Right lobe of liver (tissue), 6 donors: ENCODE measurements at regions not wholly inside any gene's neighbourhood (a gene's known extent, or its start where the extent isn't known, plus 50 kb on each side); places are given as distances from the start of the nearest gene placed in this dataset.

Source experiments
- ATAC-seq, 4 donors: fragments of 200-7000 bp; cut with Tn5 transposase; one replicate each; pipeline ENCODE4 v1.9.1; 2020; ENCODE audit warnings: mild to moderate bottlenecking in 4 of 4, moderate library complexity in 4 of 4
- DNase-seq, 3 donors: peaks; one replicate each; pipeline ENCODE4 v3.0.0-alpha.2; 2020
- H3K27ac ChIP-seq, 3 donors: fragments of 200-600 bp; one replicate each; pipeline ENCODE4 v1.8.0; 2022
- H3K27me3 ChIP-seq, 2 donors: fragments of 200-600 bp; one replicate each; pipeline ENCODE4 v1.8.0; 2022
- H3K36me3 ChIP-seq, 4 donors: fragments of 200-600 bp; sonication (generic) in 1 of 4; one replicate each; pipeline versions ENCODE4 v1.5.1 to v1.8.0; 2017 to 2022; ENCODE audit warnings: control low read depth in 1 of 4
- H3K4me1 ChIP-seq, 4 donors: fragments of 200-600 bp; sonication (generic) in 1 of 4; one replicate each; pipeline versions ENCODE4 v1.5.1 to v1.8.0; 2017 to 2022; ENCODE audit warnings: control low read depth in 1 of 4
- H3K4me3 ChIP-seq, 3 donors: fragments of 200-600 bp; one replicate each; pipeline ENCODE4 v1.8.0; 2022
- H3K9me3 ChIP-seq, 4 donors: fragments of 200-600 bp; sonication (generic) in 1 of 4; one replicate each; pipeline versions ENCODE4 v1.5.1 to v1.8.0; 2017 to 2022; ENCODE audit warnings: control low read depth in 1 of 4
- CTCF ChIP-seq, 4 donors: fragments of 200-600 bp in 3 of 4; fragments of 450-650 bp in 1 of 4; IDR thresholded peaks; one replicate each; pipeline versions ENCODE4 v1.5.1 to v1.8.0; 2016 to 2022; ENCODE audit warnings: antibody characterized with exemption in 4 of 4, mild to moderate bottlenecking in 2 of 4
- POLR2A ChIP-seq: fragments of 450-650 bp; IDR thresholded peaks from one replicate; pipeline ENCODE4 v1.6.1; 2017; ENCODE audit warnings: antibody characterized with exemption, mild to moderate bottlenecking
- WGBS: methylation state at CpG from one replicate; pipeline ENCODE4 v1.1.6; 2018; ENCODE audit warnings: low coverage, low lambda C conversion rate; ENCODE audit not compliant: insufficient coverage; ENCODE audit errors: missing lambda C conversion rate; 5-methylcytosine and 5-hydroxymethylcytosine counted together
- intact Hi-C, 2 donors: fragments of 100-400 bp; cut with DNase I; formaldehyde crosslinking; loops; one replicate each; pipeline versions ENCODE4 v1.11.2 to v1.14.1; 2022
- donor health status: DM: no; HTN: yes; CAD: no.
- donor health status: DM: no; HTN: no; CAD: no.
- donor health status: DM: no; HTN: no; CAD: no.
- donor health status: DM: no; HTN: yes; CAD: no.
- donor health status: DM: no; HTN: yes; CAD: no.

GRCh38 chr15:24772266-24772665, 96.7 kb downstream of the NPAP1 start:
- H3K27ac ChIP-seq: no peak overlapping the region
- DNase-seq: no peak
- no peak for ATAC-seq

GRCh38 chr15:24772686-24773373, 97.3 kb downstream of the NPAP1 start:
- intact Hi-C loops: no loop called here

More at GRCh38 chr15:24772266-24772665, 96.7 kb downstream of the NPAP1 start:
- no peak for TF ChIP-seq POLR2A
- no peak for TF ChIP-seq CTCF (IDR thresholded peaks at IDR 0.05)
- no peaks in the 10 kb centered on the region for H3K27me3 ChIP-seq
- H3K36me3 ChIP-seq: no peaks in the 10 kb centered on the region
- intact Hi-C loops: no loop called here
- WGBS: 18% methylated on average over 6 of the region's 6 CpGs
- peak overlapping the region in 1 of 3 donors; percentile 56 for H3K4me3 ChIP-seq
- H3K4me1 ChIP-seq: no peaks in the 10 kb centered on the region
- H3K9me3 ChIP-seq: peaks cover 0 to 7% (median 0%) of the 10 kb centered on the region in 4 donors

GRCh38 chr15:24777307-24777706, 101.7 kb downstream of the NPAP1 start:
- ATAC-seq (no peak), DNase-seq (no peak)
- H3K27me3 ChIP-seq: no peaks in the 10 kb centered on the region
- no peak overlapping the region for H3K4me3 ChIP-seq
- TF ChIP-seq CTCF (IDR thresholded peaks at IDR 0.05): no peak
- TF ChIP-seq POLR2A: no peak
- no peak overlapping the region for H3K27ac ChIP-seq
- H3K9me3 ChIP-seq: peaks cover 0 to 7% (median 0%) of the 10 kb centered on the region in 4 donors
- no peaks in the 10 kb centered on the region for H3K36me3 ChIP-seq
- H3K4me1 ChIP-seq: no peaks in the 10 kb centered on the region
- intact Hi-C loops: no loop called here

More at GRCh38 chr15:24772686-24773373, 97.3 kb downstream of the NPAP1 start:
- Histone ChIP-seq H3K36me3 (no peaks in the 10 kb centered on the region), H3K27me3 (no peaks in the 10 kb centered on the region), H3K9me3 (peaks cover 0 to 7% (median 0%) of the 10 kb centered on the region in 4 donors), H3K4me3 (peak overlapping the region; percentile 22 to 56 (median 32)), H3K4me1 (no peaks in the 10 kb centered on the region), H3K27ac (no peak overlapping the region)
- peak; percentile 62 to 92 (median 86) for ATAC-seq
- TF ChIP-seq POLR2A: no peak
- no peak for TF ChIP-seq CTCF (IDR thresholded peaks at IDR 0.05)
- 24% methylated on average over 26 of the region's 47 CpGs for WGBS
- DNase-seq: peak; percentile 55 to 77 (median 63)

- no peak for ATAC-seq
- TF ChIP-seq CTCF (IDR thresholded peaks at IDR 0.05) (no peak), POLR2A (no peak)
Observed at GRCh38 chr15:24784506-24784905, 108.9 kb downstream of the NPAP1 start.

More at GRCh38 chr15:24784506-24784905, 108.9 kb downstream of the NPAP1 start:
- Histone ChIP-seq H3K27me3 (no peaks in the 10 kb centered on the region), H3K36me3 (no peaks in the 10 kb centered on the region), H3K4me1 (no peaks in the 10 kb centered on the region), H3K27ac (no peak overlapping the region), H3K9me3 (no peaks in the 10 kb centered on the region), H3K4me3 (no peak overlapping the region)
- WGBS: 19% methylated on average over 3 of the region's 4 CpGs
- DNase-seq: no peak
- intact Hi-C loops: no loop called here
